ENCODE measurements at regions not wholly inside any gene's neighbourhood (a gene's known extent, or its start where the extent isn't known, plus 50 kb on each side); places are given as distances from the start of the nearest gene placed in this dataset.

GRCh38 chr7:10346032-10346431, 627.6 kb upstream of the PHF14 start:
- no peak for TF ChIP-seq CTCF (IDR thresholded peaks at IDR 0.05; ENCODE audit: insufficient read depth, low read length, poor library complexity, severe bottlenecking)
- TF ChIP-seq EZH2phosphoT487 (conservative IDR thresholded peaks at IDR 0.05; ENCODE audit: low read length): no peak
